ENCODE measurements at regions not wholly inside any gene's neighbourhood (a gene's known extent, or its start where the extent isn't known, plus 50 kb on each side); places are given as distances from the start of the nearest gene placed in this dataset.
A peak's percentile ranks its signal among the peaks of the same experiment; 100 is the strongest.
"Not testable (repeated sequence)": the region's sequence is repeated elsewhere in the genome, so short reads cannot be mapped to it uniquely, and the experiment has no call there.

GRCh38 chr2:37573451-37574388, 97.7 kb downstream of the CDC42EP3 start:
- Histone ChIP-seq H3K4me3 (no peak overlapping the region), H3K4me1 (no peaks in the 10 kb centered on the region), H3K4me2 (no peak overlapping the region), H3K27ac (no peak overlapping the region), H3K27me3 (no peaks in the 10 kb centered on the region), H3K9me3 (no peaks in the 10 kb centered on the region; the same call in 1 of the 2 replicates), H3K9ac (no peak overlapping the region), H4K20me1 (no peaks in the 10 kb centered on the region), H3K36me3 (no peaks in the 10 kb centered on the region)
- TF ChIP-seq Cebpa-rat (IDR thresholded peaks at IDR 0.05): no peak

- Histone ChIP-seq H3K9ac (no peak overlapping the region), H3K9me3 (peaks cover 11% of the 10 kb centered on the region)
Observed at GRCh38 chr2:37575780-37576179, 95.7 kb downstream of the CDC42EP3 start.

GRCh38 chr2:37576194-37576593, 95.2 kb downstream of the CDC42EP3 start:
- not testable (repeated sequence) for H3K9ac ChIP-seq, H3K36me3 ChIP-seq, H3K4me2 ChIP-seq, H3K4me3 ChIP-seq, H3K4me1 ChIP-seq, H3K27ac ChIP-seq, H4K20me1 ChIP-seq, H3K27me3 ChIP-seq
- H3K9me3 ChIP-seq: peaks cover 11% of the 10 kb centered on the region

More at GRCh38 chr2:37575780-37576179, 95.7 kb downstream of the CDC42EP3 start:
- no peak overlapping the region for H3K4me3 ChIP-seq
- no peaks in the 10 kb centered on the region for H4K20me1 ChIP-seq
- no peak for TF ChIP-seq Cebpa-rat (IDR thresholded peaks at IDR 0.05)
- H3K4me2 ChIP-seq: no peak overlapping the region
- no peaks in the 10 kb centered on the region for H3K4me1 ChIP-seq
- H3K27ac ChIP-seq: no peak overlapping the region
- no peaks in the 10 kb centered on the region for H3K27me3 ChIP-seq
- H3K36me3 ChIP-seq: no peaks in the 10 kb centered on the region

GRCh38 chr2:37576831-37577230, 94.6 kb downstream of the CDC42EP3 start:
- H3K4me2 ChIP-seq: no peak overlapping the region
- H4K20me1 ChIP-seq: no peaks in the 10 kb centered on the region
- TF ChIP-seq Cebpa-rat (IDR thresholded peaks at IDR 0.05): no peak
- no peak overlapping the region for H3K9ac ChIP-seq
- H3K27ac ChIP-seq: no peak overlapping the region
- no peaks in the 10 kb centered on the region for H3K27me3 ChIP-seq
- peaks cover 11% of the 10 kb centered on the region for H3K9me3 ChIP-seq
- no peaks in the 10 kb centered on the region for H3K4me1 ChIP-seq
- no peak overlapping the region for H3K4me3 ChIP-seq
- H3K36me3 ChIP-seq: no peaks in the 10 kb centered on the region

GRCh38 chr2:37579192-37579713, 92.2 kb downstream of the CDC42EP3 start:
- Histone ChIP-seq H3K27me3 (no peaks in the 10 kb centered on the region), H3K4me2 (no peak overlapping the region), H3K9me3 (peaks cover 11% of the 10 kb centered on the region), H3K9ac (no peak overlapping the region), H3K36me3 (no peaks in the 10 kb centered on the region), H3K4me1 (peaks cover 6% of the 10 kb centered on the region), H3K27ac (no peak overlapping the region), H4K20me1 (no peaks in the 10 kb centered on the region), H3K4me3 (no peak overlapping the region)
- no peak for TF ChIP-seq Cebpa-rat (IDR thresholded peaks at IDR 0.05)

- not testable (repeated sequence) for H3K4me2 ChIP-seq
Observed at GRCh38 chr2:37579949-37580348, 91.5 kb downstream of the CDC42EP3 start.

GRCh38 chr2:37581433-37581832, 90.0 kb downstream of the CDC42EP3 start:
- H3K27ac ChIP-seq: no peak overlapping the region
- H3K9me3 ChIP-seq: peaks cover 11% of the 10 kb centered on the region
- no peaks in the 10 kb centered on the region for H3K27me3 ChIP-seq
- H3K4me3 ChIP-seq: no peak overlapping the region
- no peaks in the 10 kb centered on the region for H3K36me3 ChIP-seq
- H3K4me1 ChIP-seq: peaks cover 6% of the 10 kb centered on the region
- H3K4me2 ChIP-seq: no peak overlapping the region
- no peaks in the 10 kb centered on the region for H4K20me1 ChIP-seq
- TF ChIP-seq Cebpa-rat (IDR thresholded peaks at IDR 0.05): no peak
- no peak overlapping the region for H3K9ac ChIP-seq

More at GRCh38 chr2:37579949-37580348, 91.5 kb downstream of the CDC42EP3 start:
- H3K9me3 ChIP-seq: peaks cover 11% of the 10 kb centered on the region
- not testable (repeated sequence) for H3K4me1 ChIP-seq, H3K9ac ChIP-seq, H3K36me3 ChIP-seq, H3K27me3 ChIP-seq, H4K20me1 ChIP-seq, H3K4me3 ChIP-seq, H3K27ac ChIP-seq

GRCh38 chr2:37582481-37583220, 88.8 kb downstream of the CDC42EP3 start:
- H3K4me1 ChIP-seq: peaks cover 6% of the 10 kb centered on the region
- H3K27ac ChIP-seq: no peak overlapping the region
- no peak overlapping the region for H3K9ac ChIP-seq
- H3K4me3 ChIP-seq: no peak overlapping the region
- peaks cover 11% of the 10 kb centered on the region for H3K9me3 ChIP-seq
- H3K36me3 ChIP-seq: no peaks in the 10 kb centered on the region
- H3K4me2 ChIP-seq: 0 out of 2 replicates have a peak overlapping the region, but pooled peaks have one; percentile 9
- no peaks in the 10 kb centered on the region for H3K27me3 ChIP-seq
- H4K20me1 ChIP-seq: no peaks in the 10 kb centered on the region
- TF ChIP-seq Cebpa-rat (IDR thresholded peaks at IDR 0.05): no peak

GRCh38 chr2:37583402-37583801, 88.0 kb downstream of the CDC42EP3 start:
- H3K4me2 ChIP-seq: no peak overlapping the region

GRCh38 chr2:37583867-37584266, 87.6 kb downstream of the CDC42EP3 start:
- Histone ChIP-seq H3K9ac (no peak overlapping the region), H3K4me1 (peaks cover 6% of the 10 kb centered on the region), H3K27me3 (no peaks in the 10 kb centered on the region), H4K20me1 (no peaks in the 10 kb centered on the region), H3K36me3 (no peaks in the 10 kb centered on the region), H3K27ac (no peak overlapping the region), H3K4me3 (no peak overlapping the region), H3K9me3 (peaks cover 11% of the 10 kb centered on the region), H3K4me2 (no peak overlapping the region)
- TF ChIP-seq Cebpa-rat (IDR thresholded peaks at IDR 0.05): no peak

More at GRCh38 chr2:37583402-37583801, 88.0 kb downstream of the CDC42EP3 start:
- Histone ChIP-seq H3K36me3 (no peaks in the 10 kb centered on the region), H3K9me3 (peaks cover 11% of the 10 kb centered on the region), H3K27ac (no peak overlapping the region), H4K20me1 (no peaks in the 10 kb centered on the region), H3K9ac (no peak overlapping the region), H3K4me1 (peaks cover 6% of the 10 kb centered on the region), H3K4me3 (no peak overlapping the region), H3K27me3 (no peaks in the 10 kb centered on the region)
- TF ChIP-seq Cebpa-rat (IDR thresholded peaks at IDR 0.05): no peak

Data from BLaER1 (cell line).